Panc1 (cell line): ENCODE measurements at regions not wholly inside any gene's neighbourhood (a gene's known extent, or its start where the extent isn't known, plus 50 kb on each side); places are given as distances from the start of the nearest gene placed in this dataset.

Experiments
- ATAC-seq: fragments of 200-7000 bp; cut with Tn5 transposase; 2 replicates; pipeline ENCODE4 v1.9.1; 2020; ENCODE audit warnings: mild to moderate bottlenecking, moderate library complexity
- BruUV-seq: library from RNA; stranded (reverse); fragments of 400-500 nt; replicated peaks from 2 replicates; lab custom pipeline; 2021; lab: Mats Ljungman, UMichigan
- CTCF ChIA-PET: fragments of 300-600 bp; sonication (Branson Sonifier 250); formaldehyde crosslinking; loops from one replicate; lab custom pipeline; 2022; ENCODE audit warnings: antibody characterized with exemption; lab: Charles Lee
- POLR2A ChIA-PET: fragments of 300-600 bp; sonication (Branson Sonifier 250); formaldehyde crosslinking; loops from one replicate; lab custom pipeline; 2022; ENCODE audit warnings: antibody characterized with exemption; lab: Charles Lee
- DNase-seq: peaks from one replicate; pipeline ENCODE4 v3.0.0-alpha.2; 2010; ENCODE audit warnings: low read depth, low spot score
- H3K27ac ChIP-seq: 2 replicates; pipeline ENCODE4 v1.5.1; 2011; ENCODE audit warnings: mild to moderate bottlenecking, low read length, inconsistent platforms
- H3K27me3 ChIP-seq: fragments of 200-500 bp; sonication (Bioruptor generic); 2 replicates; pipeline ENCODE4 v1.6.0; 2014; ENCODE audit warnings: low read length, inconsistent platforms; ENCODE audit not compliant: control insufficient read depth, insufficient read depth
- H3K36me3 ChIP-seq: fragments of 200-500 bp; sonication (Bioruptor generic); 2 replicates; pipeline ENCODE4 v1.5.1; 2014; ENCODE audit warnings: inconsistent platforms, mild to moderate bottlenecking, low read length, moderate library complexity; ENCODE audit not compliant: control insufficient read depth, insufficient read depth
- H3K4me1 ChIP-seq: 2 replicates; pipeline ENCODE4 v1.5.1; 2011; ENCODE audit warnings: inconsistent platforms, mild to moderate bottlenecking, low read length, moderate library complexity; ENCODE audit not compliant: control insufficient read depth, insufficient read depth
- H3K4me3 ChIP-seq, 2 experiments: 2 replicates each; pipeline ENCODE4 v1.5.1; 2011 to 2012; ENCODE audit warnings: low read depth in 2 of 2, low read length in 2 of 2, mild to moderate bottlenecking in 2 of 2, inconsistent platforms in 1 of 2, moderate library complexity in 1 of 2
- H3K9me3 ChIP-seq: fragments of 200-500 bp; sonication (Bioruptor generic); 2 replicates; pipeline ENCODE4 v1.5.1; 2014; ENCODE audit warnings: low read depth, mild to moderate bottlenecking, inconsistent platforms, low read length, moderate library complexity; ENCODE audit not compliant: control insufficient read depth, insufficient read depth
- CTCF ChIP-seq: fragments of 450-650 bp; IDR thresholded peaks from 2 replicates; pipeline ENCODE4 v1.5.1; 2017; ENCODE audit warnings: mild to moderate bottlenecking
- POLR2AphosphoS5 ChIP-seq: IDR thresholded peaks from 2 replicates; pipeline ENCODE4 v1.6.1; 2012; ENCODE audit warnings: mild to moderate bottlenecking, low read depth, low read length, moderate library complexity
- REST ChIP-seq, 2 experiments: IDR thresholded peaks; 2 replicates each; pipeline ENCODE4 v1.6.1; 2011 to 2012; ENCODE audit warnings: low read depth in 2 of 2, control low read depth in 1 of 2, low read length in 1 of 2, mild to moderate bottlenecking in 1 of 2, moderate library complexity in 1 of 2; ENCODE audit not compliant: insufficient read depth in 1 of 2
- SIN3A ChIP-seq: IDR thresholded peaks from 2 replicates; pipeline ENCODE4 v1.6.1; 2012; ENCODE audit warnings: low read depth, mild to moderate bottlenecking, low read length, moderate library complexity, borderline replicate concordance; ENCODE audit not compliant: insufficient read depth
- TCF7L2 ChIP-seq: IDR thresholded peaks from 2 replicates; pipeline ENCODE4 v1.6.1; 2011; ENCODE audit warnings: mild to moderate bottlenecking, low read depth, low read length, inconsistent platforms
- in situ Hi-C: cut with HindIII; loops from 2 replicates; pipeline ENCODE4 v1.10.0; 2016; ENCODE audit warnings: low sequenced_read_pairs, low pct_unique_long_range_greater_than_20kb
- intact Hi-C: fragments of 100-400 bp; cut with micrococcal nuclease; formaldehyde crosslinking; loops from one replicate; pipeline ENCODE4 v1.10.0; 2022; ENCODE audit not compliant: unreplicated experiment

DNA sequence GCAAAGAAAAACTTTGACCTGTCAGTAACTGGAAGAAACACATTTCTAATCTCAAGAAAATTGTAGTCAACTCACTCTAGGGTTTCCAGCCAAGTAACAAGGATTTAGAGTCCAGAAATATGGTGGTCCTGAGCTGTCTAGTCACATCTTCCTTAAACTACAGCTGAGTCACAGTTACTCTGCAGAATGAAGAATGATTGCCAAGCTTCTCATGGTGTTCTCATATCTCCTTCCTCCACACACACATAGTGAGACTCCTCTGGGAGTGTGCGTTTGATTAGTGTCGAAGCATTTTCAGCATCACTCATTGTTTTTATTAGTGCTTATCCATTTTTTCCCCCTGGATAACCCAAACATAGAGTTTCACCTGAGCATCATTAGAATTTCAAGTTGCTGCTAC, 93.1 kb upstream of the CXCL12 start:
- ChIA-PET POLR2A (no interaction called here), CTCF (no interaction called here)
- intact Hi-C loops = no loop called here
- Histone ChIP-seq H3K4me3 (no peak overlapping the region), H3K4me1 (no peaks in the 10 kb centered on the region), H3K27ac (no peak overlapping the region), H3K36me3 (no peaks in the 10 kb centered on the region), H3K9me3 (no peaks in the 10 kb centered on the region), H3K27me3 (no peaks in the 10 kb centered on the region)
- ATAC-seq (no peak), DNase-seq (no peak)
- BruUV-seq = no TSS peak
- TF ChIP-seq TCF7L2 (no peak), POLR2AphosphoS5 (no peak)
- in situ Hi-C loops = no loop called here

GRCh38 chr10:44478876-44479705, 94.2 kb upstream of the CXCL12 start:
- BruUV-seq = no TSS peak

More at GRCh38 chr10:44478876-44479705, 94.2 kb upstream of the CXCL12 start:
- Histone ChIP-seq H3K27ac (no peak overlapping the region), H3K4me3 (no peak overlapping the region), H3K27me3 (no peaks in the 10 kb centered on the region), H3K9me3 (no peaks in the 10 kb centered on the region), H3K36me3 (no peaks in the 10 kb centered on the region), H3K4me1 (no peaks in the 10 kb centered on the region)
- intact Hi-C loops = no loop called here
- in situ Hi-C loops = no loop called here
- TF ChIP-seq POLR2AphosphoS5 (no peak), REST (IDR thresholded peaks at IDR 0.05; ENCODE audit: insufficient read depth in 1 of 2, low read depth in 2 of 2, low read length in 1 of 2) (no peak), CTCF (no peak), TCF7L2 (no peak), SIN3A (no peak)
- ATAC-seq = no peak
- ChIA-PET CTCF (no interaction called here), POLR2A (no interaction called here)
- no peak for DNase-seq
